GM12865 (cell line): ENCODE measurements at regions not wholly inside any gene's neighbourhood (a gene's known extent, or its start where the extent isn't known, plus 50 kb on each side); places are given as distances from the start of the nearest gene placed in this dataset.
"Not testable (repeated sequence)": the region's sequence is repeated elsewhere in the genome, so short reads cannot be mapped to it uniquely, and the experiment has no call there.

Experiments used
- DNase-seq: peaks from one replicate; pipeline ENCODE4 v3.0.0; 2010; ENCODE audit warnings: low read depth
- H3K4me3 ChIP-seq: 2 replicates; pipeline ENCODE4 v1.5.1; 2011; ENCODE audit warnings: mild to moderate bottlenecking, low read depth, low read length, control low read depth
- TF ChIP-seq, protein P1 (sequence below): IDR thresholded peaks from 2 replicates; pipeline ENCODE4 v1.5.1; 2011; ENCODE audit warnings: low read length, control low read depth, low read depth, inconsistent platforms; ENCODE audit not compliant: insufficient read depth; ENCODE audit errors: missing control alignments

GRCh38 chr6:21754891-21755290 is 161.3 kb downstream of the SOX4 start:
- peak; percentile 19 for DNase-seq
- TF ChIP-seq, protein P1, sequence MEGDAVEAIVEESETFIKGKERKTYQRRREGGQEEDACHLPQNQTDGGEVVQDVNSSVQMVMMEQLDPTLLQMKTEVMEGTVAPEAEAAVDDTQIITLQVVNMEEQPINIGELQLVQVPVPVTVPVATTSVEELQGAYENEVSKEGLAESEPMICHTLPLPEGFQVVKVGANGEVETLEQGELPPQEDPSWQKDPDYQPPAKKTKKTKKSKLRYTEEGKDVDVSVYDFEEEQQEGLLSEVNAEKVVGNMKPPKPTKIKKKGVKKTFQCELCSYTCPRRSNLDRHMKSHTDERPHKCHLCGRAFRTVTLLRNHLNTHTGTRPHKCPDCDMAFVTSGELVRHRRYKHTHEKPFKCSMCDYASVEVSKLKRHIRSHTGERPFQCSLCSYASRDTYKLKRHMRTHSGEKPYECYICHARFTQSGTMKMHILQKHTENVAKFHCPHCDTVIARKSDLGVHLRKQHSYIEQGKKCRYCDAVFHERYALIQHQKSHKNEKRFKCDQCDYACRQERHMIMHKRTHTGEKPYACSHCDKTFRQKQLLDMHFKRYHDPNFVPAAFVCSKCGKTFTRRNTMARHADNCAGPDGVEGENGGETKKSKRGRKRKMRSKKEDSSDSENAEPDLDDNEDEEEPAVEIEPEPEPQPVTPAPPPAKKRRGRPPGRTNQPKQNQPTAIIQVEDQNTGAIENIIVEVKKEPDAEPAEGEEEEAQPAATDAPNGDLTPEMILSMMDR = no peak
- no peak overlapping the region for H3K4me3 ChIP-seq

- DNase-seq = no peak
- no peak overlapping the region for H3K4me3 ChIP-seq
- TF ChIP-seq, protein P1 = no peak
Observed at GRCh38 chr6:21756487-21756886, 162.9 kb downstream of the SOX4 start.

GRCh38 chr6:21757392-21757791 is 163.8 kb downstream of the SOX4 start:
- not testable (repeated sequence) for DNase-seq, H3K4me3 ChIP-seq

GRCh38 chr6:21759721-21760120 is 166.2 kb downstream of the SOX4 start:
- no peak for DNase-seq
- TF ChIP-seq, protein P1 = no peak
- no peak overlapping the region for H3K4me3 ChIP-seq

DNA sequence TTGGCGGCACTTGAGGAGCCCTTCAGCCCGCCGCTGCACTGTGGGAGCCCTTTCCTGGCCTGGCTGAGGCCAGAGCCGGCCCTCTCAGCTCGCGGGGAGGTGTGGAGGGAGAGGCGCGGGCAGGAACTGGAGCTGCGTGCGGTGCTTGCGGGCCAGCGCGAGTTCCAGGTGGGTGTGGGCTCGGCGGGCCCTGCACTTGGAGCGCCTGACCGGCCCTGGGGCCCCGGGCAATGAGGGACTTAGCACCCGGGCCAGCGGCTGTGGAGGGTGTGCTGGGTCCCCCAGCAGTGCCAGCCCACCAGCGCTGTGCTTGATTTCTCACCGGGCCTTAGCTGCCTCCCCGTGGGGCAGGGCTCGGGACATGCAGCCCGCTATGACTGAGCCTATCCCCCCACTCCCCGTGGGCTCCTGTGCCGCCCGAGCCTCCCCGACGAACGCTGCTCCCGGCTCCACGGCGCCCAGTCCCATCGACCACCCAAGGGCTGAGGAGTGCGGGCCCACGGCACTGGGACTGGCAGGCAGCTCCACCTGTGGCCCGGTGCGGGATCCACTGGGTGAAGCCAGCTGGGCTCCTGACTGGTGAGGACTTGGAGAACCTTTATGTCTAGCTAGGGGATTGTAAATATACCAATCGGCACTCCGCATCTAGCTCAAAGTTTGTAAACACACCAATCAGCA is 167.6 kb downstream of the SOX4 start:
- DNase-seq, H3K4me3 ChIP-seq: not testable (repeated sequence)

DNA sequence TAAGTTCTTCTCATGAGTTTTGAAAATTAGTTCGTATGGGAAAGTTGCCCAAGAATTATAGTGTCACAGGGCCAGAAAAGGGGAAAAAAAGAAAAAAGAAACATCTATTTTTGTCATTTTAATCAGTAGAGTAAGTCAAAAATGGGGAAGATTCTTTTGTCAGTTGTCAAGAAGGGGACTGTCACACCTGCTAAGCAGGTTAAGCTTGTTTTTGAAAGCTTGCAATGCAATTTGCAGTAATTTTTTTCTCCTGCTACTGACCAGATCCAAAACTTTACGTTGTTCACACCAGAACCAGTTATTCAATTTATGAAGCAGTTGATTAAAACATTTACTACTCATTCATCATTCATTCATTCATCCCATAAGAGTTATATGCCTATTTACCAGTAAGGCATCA is 171.4 kb downstream of the SOX4 start:
- TF ChIP-seq, protein P1 = no peak
- H3K4me3 ChIP-seq = no peak overlapping the region
- no peak for DNase-seq

- H3K4me3 ChIP-seq = no peak overlapping the region
- DNase-seq = peak; percentile 34
- TF ChIP-seq, protein P1 = no peak
Observed at GRCh38 chr6:21767891-21768648, 174.5 kb downstream of the SOX4 start.

- TF ChIP-seq, protein P1 = no peak
- no peak for DNase-seq
- H3K4me3 ChIP-seq = no peak overlapping the region
Observed at GRCh38 chr6:21769405-21769861, 175.9 kb downstream of the SOX4 start.
